Sigmoid colon (tissue), 6 donors: ENCODE measurements at regions not wholly inside any gene's neighbourhood (a gene's known extent, or its start where the extent isn't known, plus 50 kb on each side); places are given as distances from the start of the nearest gene placed in this dataset.

ENCODE experiments used
- DNase-seq: peaks from one replicate; pipeline ENCODE4 v3.0.0-alpha.2; 2019
- H3K27ac ChIP-seq, 4 donors: fragments of 200-600 bp; sonication (generic); one replicate each; pipeline ENCODE4 v1.5.1; 2016 to 2019; ENCODE audit warnings: mild to moderate bottlenecking in 1 of 4
- H3K27me3 ChIP-seq, 3 donors: fragments of 200-600 bp; sonication (generic); one replicate each; pipeline ENCODE4 v1.5.1; 2019; ENCODE audit warnings: mild to moderate bottlenecking in 1 of 3
- H3K36me3 ChIP-seq, 4 donors: fragments of 200-600 bp; sonication (generic); one replicate each; pipeline ENCODE4 v1.5.1; 2016 to 2019
- H3K4me1 ChIP-seq, 4 donors: fragments of 200-600 bp; sonication (generic); one replicate each; pipeline ENCODE4 v1.5.1; 2017 to 2019
- H3K4me3 ChIP-seq, 4 donors: fragments of 200-600 bp; sonication (generic); one replicate each; pipeline ENCODE4 v1.5.1; 2017 to 2019; ENCODE audit warnings: mild to moderate bottlenecking in 2 of 4, moderate library complexity in 1 of 4
- H3K9me3 ChIP-seq, 4 donors: fragments of 200-600 bp in 3 of 4; sonication (generic) in 3 of 4; one replicate each; pipeline versions ENCODE4 v1.5.1 to v1.6.1; 2013 to 2019
- EP300 ChIP-seq, 4 donors: sonication (generic); formaldehyde crosslinking; IDR thresholded peaks; one replicate each; pipeline ENCODE4 v1.6.1; 2017; ENCODE audit warnings: antibody characterized with exemption in 4 of 4
- POLR2A ChIP-seq, 2 donors: fragments of 450-650 bp; IDR thresholded peaks; one replicate each; pipeline ENCODE4 v1.6.1; 2016; ENCODE audit warnings: antibody characterized with exemption in 2 of 2, mild to moderate bottlenecking in 2 of 2, moderate library complexity in 2 of 2
- POLR2AphosphoS5 ChIP-seq, 4 donors: sonication (generic); formaldehyde crosslinking; IDR thresholded peaks; one replicate each; pipeline ENCODE4 v1.6.1; 2017; ENCODE audit warnings: antibody characterized with exemption in 4 of 4
- WGBS, 2 donors: extraction: QIAGEN DNeasy Blood & Tissue Kit; methylation state at CpG; one replicate each; pipeline ENCODE4 v1.1.7; 2013; 5-methylcytosine and 5-hydroxymethylcytosine counted together
- intact Hi-C: fragments of 100-400 bp; cut with DNase I; formaldehyde crosslinking; loops from one replicate; pipeline ENCODE4 v1.15.1; 2023
- TF ChIP-seq, protein P1 (sequence below), 4 experiments: fragments of 450-650 bp in 3 of 4; fragments of 200-600 bp in 1 of 4; IDR thresholded peaks; one replicate each; pipeline ENCODE4 v1.5.1; 2016 to 2019; ENCODE audit warnings: antibody characterized with exemption in 4 of 4, mild to moderate bottlenecking in 3 of 4, moderate library complexity in 2 of 4
- donor health status: healthy with polysubstance abuse.
- donor health status: healthy.

- no peaks in the 10 kb centered on the region for H3K36me3 ChIP-seq
- no peaks in the 10 kb centered on the region for H3K4me1 ChIP-seq
- no peak for DNase-seq
- H3K27me3 ChIP-seq = no peaks in the 10 kb centered on the region
- H3K27ac ChIP-seq = no peak overlapping the region
- WGBS, 2 donors = 0% methylated on average over 1 of the region's 1 CpG
- TF ChIP-seq, protein P1, sequence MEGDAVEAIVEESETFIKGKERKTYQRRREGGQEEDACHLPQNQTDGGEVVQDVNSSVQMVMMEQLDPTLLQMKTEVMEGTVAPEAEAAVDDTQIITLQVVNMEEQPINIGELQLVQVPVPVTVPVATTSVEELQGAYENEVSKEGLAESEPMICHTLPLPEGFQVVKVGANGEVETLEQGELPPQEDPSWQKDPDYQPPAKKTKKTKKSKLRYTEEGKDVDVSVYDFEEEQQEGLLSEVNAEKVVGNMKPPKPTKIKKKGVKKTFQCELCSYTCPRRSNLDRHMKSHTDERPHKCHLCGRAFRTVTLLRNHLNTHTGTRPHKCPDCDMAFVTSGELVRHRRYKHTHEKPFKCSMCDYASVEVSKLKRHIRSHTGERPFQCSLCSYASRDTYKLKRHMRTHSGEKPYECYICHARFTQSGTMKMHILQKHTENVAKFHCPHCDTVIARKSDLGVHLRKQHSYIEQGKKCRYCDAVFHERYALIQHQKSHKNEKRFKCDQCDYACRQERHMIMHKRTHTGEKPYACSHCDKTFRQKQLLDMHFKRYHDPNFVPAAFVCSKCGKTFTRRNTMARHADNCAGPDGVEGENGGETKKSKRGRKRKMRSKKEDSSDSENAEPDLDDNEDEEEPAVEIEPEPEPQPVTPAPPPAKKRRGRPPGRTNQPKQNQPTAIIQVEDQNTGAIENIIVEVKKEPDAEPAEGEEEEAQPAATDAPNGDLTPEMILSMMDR (IDR thresholded peaks at IDR 0.05) = no peak
- TF ChIP-seq POLR2AphosphoS5 (IDR thresholded peaks at IDR 0.05) (no peak), EP300 (IDR thresholded peaks at IDR 0.05) (no peak), POLR2A (IDR thresholded peaks at IDR 0.05) (no peak)
- H3K4me3 ChIP-seq = no peak overlapping the region
- peaks cover 0 to 2% (median 0%) of the 10 kb centered on the region in 4 donors for H3K9me3 ChIP-seq
- intact Hi-C loops = no loop called here
These were observed 221.1 kb downstream of the KTN1 start for GRCh38 chr14:55801121-55801520.

DNA sequence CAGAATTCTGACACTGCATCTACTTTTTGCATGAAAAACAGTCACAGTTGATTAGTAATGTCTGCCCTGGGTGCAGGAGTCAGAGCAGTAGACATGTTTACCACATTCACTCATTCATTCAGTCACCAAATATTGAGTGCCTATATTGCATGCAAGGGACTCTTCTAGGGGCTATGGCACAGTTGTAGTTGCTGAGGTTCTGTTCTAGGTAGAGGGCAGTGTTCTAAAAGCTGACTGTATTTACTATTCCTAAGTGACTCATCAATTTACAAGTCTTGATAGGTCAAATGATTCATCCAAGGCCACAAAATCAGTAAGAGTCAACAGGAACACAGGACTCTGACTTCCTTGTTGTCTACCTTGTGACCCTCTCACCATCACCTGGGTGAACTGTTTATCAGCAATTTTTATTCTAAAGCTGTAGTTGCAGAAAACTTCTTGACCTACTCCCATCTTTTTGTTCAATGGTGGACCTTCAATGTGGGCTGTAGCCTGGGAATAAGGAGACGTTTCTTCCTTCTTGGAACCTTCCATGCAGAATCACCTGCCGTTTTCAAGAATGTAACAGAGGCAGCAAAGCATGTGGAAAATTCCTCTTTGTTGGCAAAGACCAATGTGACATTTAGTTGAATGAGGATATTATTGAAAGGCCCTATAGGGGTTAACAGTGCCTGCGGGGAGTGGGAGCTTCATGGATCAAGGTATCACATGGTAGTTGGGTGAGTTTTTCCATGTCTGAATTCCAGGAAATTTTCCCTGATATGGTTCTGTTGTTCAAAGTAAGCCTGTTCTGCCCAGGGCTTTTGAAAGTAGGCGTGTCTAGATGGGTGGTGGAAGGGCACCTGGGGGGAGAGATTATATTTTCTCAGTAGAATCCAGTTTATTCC is 223.2 kb downstream of the KTN1 start:
- H3K9me3 ChIP-seq = peaks cover 0 to 2% (median 0%) of the 10 kb centered on the region in 4 donors
- no peaks in the 10 kb centered on the region for H3K27me3 ChIP-seq
- no peak for TF ChIP-seq EP300 (IDR thresholded peaks at IDR 0.05)
- TF ChIP-seq, protein P1 (IDR thresholded peaks at IDR 0.05) = no peak
- no peak for TF ChIP-seq POLR2A (IDR thresholded peaks at IDR 0.05)
- TF ChIP-seq POLR2AphosphoS5 (IDR thresholded peaks at IDR 0.05) = no peak
- WGBS, 2 donors = 86 to 90% methylated on average over 4 of the region's 4 CpGs
- H3K36me3 ChIP-seq = no peaks in the 10 kb centered on the region
- no peak for DNase-seq
- intact Hi-C loops = no loop called here
- no peaks in the 10 kb centered on the region for H3K4me1 ChIP-seq
- no peak overlapping the region for H3K4me3 ChIP-seq
- H3K27ac ChIP-seq = no peak overlapping the region

DNA sequence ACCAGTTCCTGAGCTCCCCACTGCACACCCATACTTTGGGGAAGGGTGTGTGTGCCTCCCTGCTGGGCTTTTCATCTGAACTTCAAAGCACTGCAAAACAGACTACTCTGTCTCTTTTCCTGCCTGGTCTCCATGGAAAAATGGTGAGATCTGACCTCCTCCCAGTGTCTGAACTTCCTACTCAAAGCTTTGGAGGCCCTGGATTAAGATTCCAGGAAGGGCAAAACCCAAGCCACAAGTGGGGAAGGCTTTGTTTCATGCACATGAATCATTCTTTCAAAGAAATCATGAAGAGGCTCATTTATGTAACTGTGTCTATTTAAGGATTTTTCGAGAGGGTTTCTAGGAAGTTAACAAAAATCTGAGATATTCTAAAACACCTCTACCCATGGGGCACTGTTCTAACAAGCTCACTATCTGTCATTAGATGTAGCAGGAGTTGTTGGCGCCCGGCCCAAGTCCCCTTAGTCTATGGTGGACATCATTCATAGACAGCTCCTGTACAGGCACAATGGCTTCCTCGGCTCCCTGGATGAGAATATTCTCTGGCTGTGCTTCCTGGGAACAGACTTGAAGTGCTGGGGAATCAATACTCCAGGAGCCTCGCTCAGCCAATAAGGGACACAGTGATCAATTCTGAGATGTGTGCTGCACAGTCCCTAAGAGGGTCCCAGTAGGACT is 224.0 kb downstream of the KTN1 start:
- H3K27ac ChIP-seq = no peak overlapping the region
- H3K36me3 ChIP-seq = no peaks in the 10 kb centered on the region
- H3K4me1 ChIP-seq = no peaks in the 10 kb centered on the region
- DNase-seq = no peak
- H3K4me3 ChIP-seq = no peak overlapping the region
- TF ChIP-seq EP300 (IDR thresholded peaks at IDR 0.05) (no peak), POLR2AphosphoS5 (IDR thresholded peaks at IDR 0.05) (no peak), POLR2A (IDR thresholded peaks at IDR 0.05) (no peak)
- TF ChIP-seq, protein P1 (IDR thresholded peaks at IDR 0.05) = no peak
- H3K27me3 ChIP-seq = no peaks in the 10 kb centered on the region
- intact Hi-C loops = no loop called here
- WGBS, 2 donors = 89 to 94% methylated on average over 5 of the region's 5 CpGs
- H3K9me3 ChIP-seq = peaks cover 0 to 2% (median 0%) of the 10 kb centered on the region in 4 donors

DNA sequence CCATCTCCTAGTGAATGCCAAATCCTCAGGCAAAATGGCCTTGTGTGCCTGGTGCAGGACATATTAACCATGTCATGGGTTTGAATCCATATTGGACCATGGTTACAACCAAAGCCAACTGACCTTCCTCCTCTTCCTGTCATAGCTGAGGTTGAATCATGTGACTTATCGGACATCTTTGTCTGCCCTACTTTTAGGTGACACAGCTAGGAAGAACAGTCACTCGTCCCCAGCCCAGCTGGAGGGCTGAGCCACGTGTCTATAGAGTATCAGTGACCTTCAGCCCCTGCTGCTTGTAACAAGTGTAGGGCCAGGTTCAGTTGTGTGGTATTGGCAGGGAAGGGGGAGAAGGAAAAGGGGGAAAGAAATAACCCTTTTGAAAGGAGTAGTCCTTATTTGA is 225.2 kb downstream of the KTN1 start:
- intact Hi-C loops = no loop called here
- Histone ChIP-seq H3K27me3 (no peaks in the 10 kb centered on the region), H3K9me3 (peaks cover 0 to 2% (median 0%) of the 10 kb centered on the region in 4 donors), H3K27ac (no peak overlapping the region), H3K4me3 (no peak overlapping the region), H3K36me3 (no peaks in the 10 kb centered on the region), H3K4me1 (no peaks in the 10 kb centered on the region)
- TF ChIP-seq POLR2AphosphoS5 (IDR thresholded peaks at IDR 0.05) (no peak), EP300 (IDR thresholded peaks at IDR 0.05) (no peak), POLR2A (IDR thresholded peaks at IDR 0.05) (no peak)
- TF ChIP-seq, protein P1 (IDR thresholded peaks at IDR 0.05) = no peak
- WGBS, 2 donors = 40 to 71% methylated on average over 3 of the region's 3 CpGs
- no peak for DNase-seq
